GM23338 (cell line): ENCODE measurements at regions not wholly inside any gene's neighbourhood (a gene's known extent, or its start where the extent isn't known, plus 50 kb on each side); places are given as distances from the start of the nearest gene placed in this dataset.

Experiments
- ATAC-seq: fragments of 200-7000 bp; cut with Tn5 transposase; 3 replicates; pipeline ENCODE4 v1.9.1; 2020
- DNase-seq: peaks from one replicate; pipeline ENCODE4 v3.0.0-alpha.2; 2015; ENCODE audit warnings: low spot score
- H2AFZ ChIP-seq: fragments of 200-600 bp; sonication (generic); 2 replicates; pipeline ENCODE4 v1.8.0; 2016; ENCODE audit warnings: antibody characterized with exemption, mild to moderate bottlenecking, moderate library complexity
- H3F3A ChIP-seq: fragments of 200-600 bp; sonication (generic); replicated peaks from 2 replicates; pipeline ENCODE4 v1.8.0; 2017; ENCODE audit warnings: antibody characterized with exemption, mixed run types, low read depth
- H3K27ac ChIP-seq: fragments of 200-600 bp; sonication (generic); 2 replicates; pipeline ENCODE4 v1.6.1; 2016; ENCODE audit warnings: low read depth
- H3K27me3 ChIP-seq: fragments of 200-600 bp; sonication (generic); 2 replicates; pipeline ENCODE4 v1.8.0; 2016; ENCODE audit warnings: mild to moderate bottlenecking, mixed run types, moderate library complexity; ENCODE audit not compliant: insufficient read depth
- H3K36me3 ChIP-seq: fragments of 200-600 bp; sonication (generic); 2 replicates; pipeline ENCODE4 v1.8.0; 2016; ENCODE audit warnings: mild to moderate bottlenecking; ENCODE audit not compliant: insufficient read depth
- H3K4me1 ChIP-seq: fragments of 200-600 bp; sonication (generic); 2 replicates; pipeline ENCODE4 v1.8.0; 2016; ENCODE audit warnings: mild to moderate bottlenecking, moderate library complexity; ENCODE audit not compliant: insufficient read depth
- H3K4me2 ChIP-seq: fragments of 200-600 bp; sonication (generic); 2 replicates; pipeline ENCODE4 v1.7.1; 2017; ENCODE audit warnings: mixed run types
- H3K4me3 ChIP-seq: fragments of 200-600 bp; sonication (generic); 2 replicates; pipeline ENCODE4 v1.6.1; 2016; ENCODE audit warnings: mixed run types
- H3K79me2 ChIP-seq: fragments of 200-600 bp; sonication (generic); replicated peaks from 2 replicates; pipeline ENCODE4 v1.8.0; 2017; ENCODE audit warnings: mild to moderate bottlenecking; ENCODE audit not compliant: insufficient read depth
- H3K9me2 ChIP-seq: fragments of 200-600 bp; sonication (generic); 2 replicates; pipeline ENCODE4 v1.8.0; 2017; ENCODE audit not compliant: insufficient read depth
- H4K20me1 ChIP-seq: fragments of 200-600 bp; sonication (generic); replicated peaks from 2 replicates; pipeline ENCODE4 v1.8.0; 2017; ENCODE audit warnings: mild to moderate bottlenecking; ENCODE audit not compliant: insufficient read depth
- H3K27ac Mint-ChIP-seq: 2 replicates; pipeline ENCODE4 v1.8.0; 2020; ENCODE audit warnings: inconsistent platforms, mild to moderate bottlenecking, moderate library complexity, mixed read lengths
- H3K27me3 Mint-ChIP-seq: 3 replicates; pipeline ENCODE4 v1.8.0; 2022; ENCODE audit warnings: low read depth, mild to moderate bottlenecking, moderate library complexity, mixed read lengths, inconsistent platforms; ENCODE audit not compliant: insufficient read depth, poor library complexity
- H3K36me3 Mint-ChIP-seq: 3 replicates; pipeline ENCODE4 v1.8.0; 2021; ENCODE audit warnings: low read depth, mild to moderate bottlenecking, inconsistent platforms, moderate library complexity, mixed read lengths
- H3K4me1 Mint-ChIP-seq: 3 replicates; pipeline ENCODE4 v1.8.0; 2020; ENCODE audit warnings: mild to moderate bottlenecking, inconsistent platforms, mixed read lengths
- H3K4me3 Mint-ChIP-seq: 3 replicates; pipeline ENCODE4 v1.8.0; 2021; ENCODE audit warnings: moderate library complexity, mild to moderate bottlenecking, inconsistent platforms, mixed read lengths
- H3K9me3 Mint-ChIP-seq: 3 replicates; pipeline ENCODE4 v1.8.0; 2020; ENCODE audit warnings: moderate library complexity, mild to moderate bottlenecking, inconsistent platforms, mixed read lengths
- CREB1 ChIP-seq: fragments of 250-450 bp; sonication (Bioruptor Pico); IDR thresholded peaks from 2 replicates; pipeline ENCODE4 v1.5.0; 2020; ENCODE audit warnings: low read depth, mild to moderate bottlenecking, moderate library complexity
- ETS1 ChIP-seq: IDR thresholded peaks from 2 replicates; pipeline ENCODE4 v1.6.1; 2016; ENCODE audit warnings: antibody characterized with exemption
- EZH2 ChIP-seq: fragments of 200-600 bp; sonication (generic); IDR thresholded peaks from one replicate; pipeline ENCODE4 v1.8.0; 2017; ENCODE audit warnings: antibody characterized with exemption, mild to moderate bottlenecking, low read depth; ENCODE audit not compliant: unreplicated experiment
- EZH2phosphoT487 ChIP-seq: fragments of 200-600 bp; sonication (generic); IDR thresholded peaks from one replicate; pipeline ENCODE4 v1.8.1; 2018; ENCODE audit warnings: antibody characterized with exemption; ENCODE audit not compliant: unreplicated experiment
- JUNB ChIP-seq: IDR thresholded peaks from one replicate; pipeline ENCODE4 v1.6.1; 2016; ENCODE audit warnings: antibody characterized with exemption; ENCODE audit not compliant: unreplicated experiment
- NANOG ChIP-seq: IDR thresholded peaks from 2 replicates; pipeline ENCODE4 v1.6.1; 2016; ENCODE audit warnings: antibody characterized with exemption, borderline replicate concordance
- POLR2AphosphoS5 ChIP-seq: IDR thresholded peaks from 2 replicates; pipeline ENCODE4 v1.6.1; 2016; ENCODE audit warnings: antibody characterized with exemption, low read depth
- REST ChIP-seq: IDR thresholded peaks from one replicate; pipeline ENCODE4 v1.6.1; 2018; ENCODE audit warnings: antibody characterized with exemption; ENCODE audit not compliant: unreplicated experiment
- STAT1 ChIP-seq: IDR thresholded peaks from one replicate; pipeline ENCODE4 v1.6.1; 2016; ENCODE audit warnings: antibody characterized with exemption; ENCODE audit not compliant: unreplicated experiment
- ZNF114 ChIP-seq: fragments of 250-450 bp; sonication (Bioruptor Pico); IDR thresholded peaks from 2 replicates; pipeline ENCODE4 v1.5.0; 2020; ENCODE audit warnings: mild to moderate bottlenecking, moderate library complexity
- ZNF331 ChIP-seq: fragments of 250-450 bp; sonication (Bioruptor Pico); IDR thresholded peaks from 2 replicates; pipeline ENCODE4 v1.5.0; 2020; ENCODE audit warnings: low read depth, mild to moderate bottlenecking, moderate library complexity
- TF ChIP-seq, protein P1 (sequence below): fragments of 250-450 bp; sonication (Bioruptor Pico); IDR thresholded peaks from 2 replicates; pipeline ENCODE4 v1.5.0; 2020; ENCODE audit warnings: mild to moderate bottlenecking, moderate library complexity
- TF ChIP-seq, protein P2 (sequence below), 2 experiments: fragments of 200-600 bp in 1 of 2; sonication (generic) in 1 of 2; conservative IDR thresholded peaks; 2 replicates each; pipeline versions ENCODE4 v1.5.1 to v1.6.1; 2016 to 2017; ENCODE audit warnings: antibody characterized with exemption in 2 of 2, low read depth in 2 of 2, mild to moderate bottlenecking in 2 of 2, moderate library complexity in 1 of 2

GRCh38 chr15:97023488-97023844 is 693.0 kb downstream of the NR2F2 start:
- Histone ChIP-seq H3K9me2 (no peaks in the 10 kb centered on the region), H3K4me2 (no peak overlapping the region), H3K27ac (no peak overlapping the region), H3K4me1 (no peaks in the 10 kb centered on the region), H2AFZ (no peak overlapping the region), H3K4me3 (no peak overlapping the region), H3K36me3 (no peaks in the 10 kb centered on the region), H4K20me1 (no peaks in the 10 kb centered on the region), H3F3A (no peaks in the 10 kb centered on the region), H3K79me2 (no peaks in the 10 kb centered on the region), H3K27me3 (no peaks in the 10 kb centered on the region)
- Mint-ChIP-seq H3K4me3 (no peak overlapping the region), H3K27me3 (no peaks in the 10 kb centered on the region), H3K36me3 (no peaks in the 10 kb centered on the region), H3K9me3 (no peaks in the 10 kb centered on the region), H3K27ac (no peak overlapping the region), H3K4me1 (no peaks in the 10 kb centered on the region; the same call in 1 of the 3 replicates)
- DNase-seq, result peak; percentile 5
- TF ChIP-seq, protein P1, sequence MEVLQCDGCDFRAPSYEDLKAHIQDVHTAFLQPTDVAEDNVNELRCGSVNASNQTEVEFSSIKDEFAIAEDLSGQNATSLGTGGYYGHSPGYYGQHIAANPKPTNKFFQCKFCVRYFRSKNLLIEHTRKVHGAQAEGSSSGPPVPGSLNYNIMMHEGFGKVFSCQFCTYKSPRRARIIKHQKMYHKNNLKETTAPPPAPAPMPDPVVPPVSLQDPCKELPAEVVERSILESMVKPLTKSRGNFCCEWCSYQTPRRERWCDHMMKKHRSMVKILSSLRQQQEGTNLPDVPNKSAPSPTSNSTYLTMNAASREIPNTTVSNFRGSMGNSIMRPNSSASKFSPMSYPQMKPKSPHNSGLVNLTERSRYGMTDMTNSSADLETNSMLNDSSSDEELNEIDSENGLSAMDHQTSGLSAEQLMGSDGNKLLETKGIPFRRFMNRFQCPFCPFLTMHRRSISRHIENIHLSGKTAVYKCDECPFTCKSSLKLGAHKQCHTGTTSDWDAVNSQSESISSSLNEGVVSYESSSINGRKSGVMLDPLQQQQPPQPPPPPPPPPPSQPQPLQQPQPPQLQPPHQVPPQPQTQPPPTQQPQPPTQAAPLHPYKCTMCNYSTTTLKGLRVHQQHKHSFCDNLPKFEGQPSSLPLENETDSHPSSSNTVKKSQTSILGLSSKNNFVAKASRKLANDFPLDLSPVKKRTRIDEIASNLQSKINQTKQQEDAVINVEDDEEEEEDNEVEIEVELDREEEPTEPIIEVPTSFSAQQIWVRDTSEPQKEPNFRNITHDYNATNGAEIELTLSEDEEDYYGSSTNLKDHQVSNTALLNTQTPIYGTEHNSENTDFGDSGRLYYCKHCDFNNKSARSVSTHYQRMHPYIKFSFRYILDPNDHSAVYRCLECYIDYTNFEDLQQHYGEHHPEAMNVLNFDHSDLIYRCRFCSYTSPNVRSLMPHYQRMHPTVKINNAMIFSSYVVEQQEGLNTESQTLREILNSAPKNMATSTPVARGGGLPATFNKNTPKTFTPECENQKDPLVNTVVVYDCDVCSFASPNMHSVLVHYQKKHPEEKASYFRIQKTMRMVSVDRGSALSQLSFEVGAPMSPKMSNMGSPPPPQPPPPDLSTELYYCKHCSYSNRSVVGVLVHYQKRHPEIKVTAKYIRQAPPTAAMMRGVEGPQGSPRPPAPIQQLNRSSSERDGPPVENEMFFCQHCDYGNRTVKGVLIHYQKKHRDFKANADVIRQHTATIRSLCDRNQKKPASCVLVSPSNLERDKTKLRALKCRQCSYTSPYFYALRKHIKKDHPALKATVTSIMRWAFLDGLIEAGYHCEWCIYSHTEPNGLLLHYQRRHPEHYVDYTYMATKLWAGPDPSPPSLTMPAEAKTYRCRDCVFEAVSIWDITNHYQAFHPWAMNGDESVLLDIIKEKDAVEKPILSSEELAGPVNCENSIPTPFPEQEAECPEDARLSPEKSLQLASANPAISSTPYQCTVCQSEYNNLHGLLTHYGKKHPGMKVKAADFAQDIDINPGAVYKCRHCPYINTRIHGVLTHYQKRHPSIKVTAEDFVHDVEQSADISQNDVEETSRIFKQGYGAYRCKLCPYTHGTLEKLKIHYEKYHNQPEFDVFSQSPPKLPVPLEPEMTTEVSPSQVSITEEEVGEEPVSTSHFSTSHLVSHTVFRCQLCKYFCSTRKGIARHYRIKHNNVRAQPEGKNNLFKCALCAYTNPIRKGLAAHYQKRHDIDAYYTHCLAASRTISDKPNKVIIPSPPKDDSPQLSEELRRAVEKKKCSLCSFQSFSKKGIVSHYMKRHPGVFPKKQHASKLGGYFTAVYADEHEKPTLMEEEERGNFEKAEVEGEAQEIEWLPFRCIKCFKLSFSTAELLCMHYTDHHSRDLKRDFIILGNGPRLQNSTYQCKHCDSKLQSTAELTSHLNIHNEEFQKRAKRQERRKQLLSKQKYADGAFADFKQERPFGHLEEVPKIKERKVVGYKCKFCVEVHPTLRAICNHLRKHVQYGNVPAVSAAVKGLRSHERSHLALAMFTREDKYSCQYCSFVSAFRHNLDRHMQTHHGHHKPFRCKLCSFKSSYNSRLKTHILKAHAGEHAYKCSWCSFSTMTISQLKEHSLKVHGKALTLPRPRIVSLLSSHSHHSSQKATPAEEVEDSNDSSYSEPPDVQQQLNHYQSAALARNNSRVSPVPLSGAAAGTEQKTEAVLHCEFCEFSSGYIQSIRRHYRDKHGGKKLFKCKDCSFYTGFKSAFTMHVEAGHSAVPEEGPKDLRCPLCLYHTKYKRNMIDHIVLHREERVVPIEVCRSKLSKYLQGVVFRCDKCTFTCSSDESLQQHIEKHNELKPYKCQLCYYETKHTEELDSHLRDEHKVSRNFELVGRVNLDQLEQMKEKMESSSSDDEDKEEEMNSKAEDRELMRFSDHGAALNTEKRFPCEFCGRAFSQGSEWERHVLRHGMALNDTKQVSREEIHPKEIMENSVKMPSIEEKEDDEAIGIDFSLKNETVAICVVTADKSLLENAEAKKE (CRISPR knock-in tag), result no peak
- no peak for TF ChIP-seq ZNF331 (CRISPR knock-in tag)
- no peak for TF ChIP-seq JUNB
- no peak for TF ChIP-seq EZH2phosphoT487
- TF ChIP-seq REST, result no peak
- no peak for TF ChIP-seq STAT1
- TF ChIP-seq ETS1, result no peak
- TF ChIP-seq NANOG, result no peak
- TF ChIP-seq EZH2, result no peak
- no peak for TF ChIP-seq CREB1 (CRISPR knock-in tag)
- TF ChIP-seq, protein P2, sequence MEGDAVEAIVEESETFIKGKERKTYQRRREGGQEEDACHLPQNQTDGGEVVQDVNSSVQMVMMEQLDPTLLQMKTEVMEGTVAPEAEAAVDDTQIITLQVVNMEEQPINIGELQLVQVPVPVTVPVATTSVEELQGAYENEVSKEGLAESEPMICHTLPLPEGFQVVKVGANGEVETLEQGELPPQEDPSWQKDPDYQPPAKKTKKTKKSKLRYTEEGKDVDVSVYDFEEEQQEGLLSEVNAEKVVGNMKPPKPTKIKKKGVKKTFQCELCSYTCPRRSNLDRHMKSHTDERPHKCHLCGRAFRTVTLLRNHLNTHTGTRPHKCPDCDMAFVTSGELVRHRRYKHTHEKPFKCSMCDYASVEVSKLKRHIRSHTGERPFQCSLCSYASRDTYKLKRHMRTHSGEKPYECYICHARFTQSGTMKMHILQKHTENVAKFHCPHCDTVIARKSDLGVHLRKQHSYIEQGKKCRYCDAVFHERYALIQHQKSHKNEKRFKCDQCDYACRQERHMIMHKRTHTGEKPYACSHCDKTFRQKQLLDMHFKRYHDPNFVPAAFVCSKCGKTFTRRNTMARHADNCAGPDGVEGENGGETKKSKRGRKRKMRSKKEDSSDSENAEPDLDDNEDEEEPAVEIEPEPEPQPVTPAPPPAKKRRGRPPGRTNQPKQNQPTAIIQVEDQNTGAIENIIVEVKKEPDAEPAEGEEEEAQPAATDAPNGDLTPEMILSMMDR (conservative IDR thresholded peaks at IDR 0.05; ENCODE audit: low read depth in 2 of 2), result no peak
- TF ChIP-seq ZNF114 (CRISPR knock-in tag), result no peak
- no peak for TF ChIP-seq POLR2AphosphoS5
- ATAC-seq, result no peak
